Endothelial cell of umbilical vein (primary cell): ENCODE measurements at regions not wholly inside any gene's neighbourhood (a gene's known extent, or its start where the extent isn't known, plus 50 kb on each side); places are given as distances from the start of the nearest gene placed in this dataset.

Experiments
- BruUV-seq: library from RNA; stranded (reverse); fragments of 400-500 nt; replicated peaks from 2 replicates; lab custom pipeline; 2021; lab: Mats Ljungman, UMichigan
- CTCF ChIA-PET: fragments of 300-600, 350-600 bp; sonication (Branson Sonifier 250); formaldehyde crosslinking; loops from one replicate; lab custom pipeline; 2021; ENCODE audit warnings: antibody characterized with exemption, inconsistent platforms; lab: Charles Lee
- POLR2A ChIA-PET: fragments of 300-600, 350-600 bp; sonication (Branson Sonifier 250); formaldehyde crosslinking; loops from one replicate; lab custom pipeline; 2021; ENCODE audit warnings: antibody characterized with exemption, inconsistent platforms; lab: Charles Lee
- DNase-seq: peaks from one replicate; pipeline ENCODE4 v3.0.0-alpha.2; 2011; ENCODE audit warnings: low read depth, low spot score
- FAIRE-seq: peaks from 2 replicates; lab custom pipeline; 2011; peaks lifted over from hg19 to GRCh38; lab: Jason Lieb, UNC
- H2AFZ ChIP-seq: 2 replicates; pipeline ENCODE4 v1.6.0; 2012; ENCODE audit warnings: low read depth, low read length, control low read depth, inconsistent platforms
- H3K27ac ChIP-seq: 2 replicates; pipeline ENCODE4 v1.5.1; 2011; ENCODE audit warnings: low read depth, mild to moderate bottlenecking, control low read depth, low read length, moderate library complexity; ENCODE audit not compliant: insufficient read depth
- H3K27me3 ChIP-seq, 2 experiments: 2 replicates each; pipeline versions ENCODE4 v1.6.0 to v1.6.1; 2011; ENCODE audit warnings: low read length in 2 of 2, mixed read lengths in 1 of 2; ENCODE audit not compliant: control insufficient read depth in 2 of 2, insufficient read depth in 2 of 2
- H3K36me3 ChIP-seq, 2 experiments: 2 replicates in 1 of 2; 3 replicates in 1 of 2; pipeline ENCODE4 v1.5.1; 2011; ENCODE audit warnings: low read length in 2 of 2, mild to moderate bottlenecking in 1 of 2, moderate library complexity in 1 of 2; ENCODE audit not compliant: control insufficient read depth in 2 of 2, insufficient read depth in 2 of 2; ENCODE audit errors: extremely low read depth in 1 of 2
- H3K4me1 ChIP-seq: 3 replicates; pipeline ENCODE4 v1.5.1; 2011; ENCODE audit warnings: mild to moderate bottlenecking, low read length; ENCODE audit not compliant: control insufficient read depth, insufficient read depth; ENCODE audit errors: extremely low read depth
- H3K4me2 ChIP-seq: 2 replicates; pipeline ENCODE4 v1.6.1; 2011; ENCODE audit warnings: low read length, control low read depth, mixed read lengths; ENCODE audit not compliant: insufficient read depth
- H3K4me3 ChIP-seq, 3 experiments: fragments of 200-600 bp in 1 of 3; sonication (generic), shearing (Covaris generic) in 1 of 3; replicated peaks in 1 of 3; 2 replicates each; pipeline ENCODE4 v1.5.1; 2011 to 2016; ENCODE audit warnings: control low read depth in 3 of 3, low read length in 3 of 3, mild to moderate bottlenecking in 2 of 3, inconsistent platforms in 1 of 3, low read depth in 1 of 3, moderate library complexity in 1 of 3; ENCODE audit not compliant: insufficient read depth in 1 of 3
- H3K79me2 ChIP-seq: 2 replicates; pipeline ENCODE4 v1.6.0; 2012; ENCODE audit warnings: low read length, inconsistent platforms; ENCODE audit not compliant: control insufficient read depth, insufficient read depth
- H3K9ac ChIP-seq: replicated peaks from 2 replicates; pipeline ENCODE3; 2011; ENCODE audit warnings: low read length, control low read depth; ENCODE audit not compliant: insufficient read depth; ENCODE audit errors: extremely low read depth
- H3K9me1 ChIP-seq: replicated peaks from 3 replicates; pipeline ENCODE4 v1.6.0; 2011; ENCODE audit warnings: mild to moderate bottlenecking, low read length; ENCODE audit not compliant: control insufficient read depth, insufficient read depth; ENCODE audit errors: extremely low read depth
- H3K9me3 ChIP-seq: replicated peaks from 2 replicates; pipeline ENCODE4 v1.5.1; 2012; ENCODE audit warnings: low read length, inconsistent platforms; ENCODE audit not compliant: control insufficient read depth, insufficient read depth
- H4K20me1 ChIP-seq: replicated peaks from 2 replicates; pipeline ENCODE3; 2011; ENCODE audit warnings: mild to moderate bottlenecking, low read length; ENCODE audit not compliant: control insufficient read depth, insufficient read depth; ENCODE audit errors: extremely low read depth
- EZH2 ChIP-seq: IDR thresholded peaks from 2 replicates; pipeline ENCODE4 v1.6.1; 2012; ENCODE audit warnings: borderline replicate concordance, low read depth, mild to moderate bottlenecking, moderate library complexity, low read length, inconsistent platforms; ENCODE audit not compliant: severe bottlenecking
- FOS ChIP-seq: IDR thresholded peaks from 2 replicates; pipeline ENCODE4 v1.6.1; 2011; ENCODE audit warnings: mild to moderate bottlenecking, low read length, moderate library complexity, borderline replicate concordance; ENCODE audit not compliant: insufficient read depth
- GATA2 ChIP-seq: IDR thresholded peaks from 2 replicates; pipeline ENCODE4 v1.7.0; 2011; ENCODE audit warnings: low read depth, mild to moderate bottlenecking, moderate library complexity, mixed read lengths, low read length; ENCODE audit not compliant: insufficient read length, insufficient read depth
- JUN ChIP-seq: IDR thresholded peaks from 2 replicates; pipeline ENCODE4 v1.6.1; 2011; ENCODE audit warnings: borderline replicate concordance, low read depth; ENCODE audit not compliant: insufficient read length, insufficient read depth
- MYC ChIP-seq: IDR thresholded peaks from one replicate; pipeline ENCODE4 v1.6.1; 2011; ENCODE audit warnings: mild to moderate bottlenecking, low read depth, low read length
- POLR2A ChIP-seq: IDR thresholded peaks from 2 replicates; pipeline ENCODE4 v1.6.1; 2012; ENCODE audit warnings: low read depth, mild to moderate bottlenecking, control low read depth, low read length
- POLR2AphosphoS5 ChIP-seq: IDR thresholded peaks from 2 replicates; pipeline ENCODE4 v1.6.1; 2012; ENCODE audit warnings: low read depth, mild to moderate bottlenecking, control low read depth, low read length, moderate library complexity; ENCODE audit not compliant: insufficient read depth
- dilution Hi-C: fragments of 300-500 bp; cut with MboI; formaldehyde crosslinking; loops from one replicate; pipeline ENCODE4 v1.15.0; 2019; ENCODE audit warnings: low sequenced_read_pairs; ENCODE audit not compliant: extremely low pct_ligation_motif_present
- intact Hi-C: fragments of 100-400 bp; cut with micrococcal nuclease; formaldehyde crosslinking; loops from one replicate; pipeline ENCODE4 v1.10.0; 2022
- TF ChIP-seq, protein P1 (sequence below): IDR thresholded peaks from 2 replicates; pipeline ENCODE4 v1.6.1; 2011; ENCODE audit not compliant: insufficient read depth, insufficient read length
- TF ChIP-seq, protein P2 (sequence below), 2 donors: IDR thresholded peaks; 1 replicate in 1 of 2; 2 replicates in 1 of 2; pipeline ENCODE4 v1.5.1; 2011; ENCODE audit warnings: low read length in 2 of 2, mild to moderate bottlenecking in 2 of 2, moderate library complexity in 2 of 2, control low read depth in 1 of 2, inconsistent platforms in 1 of 2, low read depth in 1 of 2; ENCODE audit not compliant: insufficient read depth in 1 of 2; ENCODE audit errors: extremely low read depth in 1 of 2

DNA sequence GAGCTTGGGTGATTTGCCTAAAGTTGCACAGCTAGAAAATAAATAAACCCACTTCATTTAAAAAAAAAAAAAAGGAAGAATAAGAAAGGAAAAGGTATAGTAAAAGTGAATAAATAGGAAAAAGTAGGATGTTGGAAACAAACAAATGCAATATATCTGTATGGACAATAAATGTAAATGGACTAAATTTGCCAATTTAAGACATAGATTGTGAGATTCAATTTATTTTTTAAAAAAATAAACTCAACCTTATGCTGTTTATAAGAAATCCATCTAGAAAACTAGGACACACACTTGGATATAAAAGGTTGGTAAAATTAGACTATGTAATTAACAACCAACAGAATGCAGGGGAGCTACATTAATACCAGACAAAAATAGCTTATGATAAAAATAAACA, 300.0 kb downstream of the AJAP1 start:
- H3K27me3 ChIP-seq: no peaks in the 10 kb centered on the region
- no peak overlapping the region for H3K9ac ChIP-seq
- no peaks in the 10 kb centered on the region for H3K9me1 ChIP-seq
- intact Hi-C loops (no loop called here), dilution Hi-C loops (no loop called here)
- no peak overlapping the region for H3K27ac ChIP-seq
- H3K4me2 ChIP-seq: no peak overlapping the region
- no peaks in the 10 kb centered on the region for H4K20me1 ChIP-seq
- DNase-seq (no peak), FAIRE-seq (no peak)
- H3K79me2 ChIP-seq: no peaks in the 10 kb centered on the region
- TF ChIP-seq MYC (no peak), EZH2 (no peak), JUN (no peak), POLR2AphosphoS5 (no peak), FOS (no peak), GATA2 (no peak), POLR2A (no peak)
- TF ChIP-seq, protein P1, sequence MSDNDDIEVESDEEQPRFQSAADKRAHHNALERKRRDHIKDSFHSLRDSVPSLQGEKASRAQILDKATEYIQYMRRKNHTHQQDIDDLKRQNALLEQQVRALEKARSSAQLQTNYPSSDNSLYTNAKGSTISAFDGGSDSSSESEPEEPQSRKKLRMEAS: no peak
- TF ChIP-seq, protein P2, sequence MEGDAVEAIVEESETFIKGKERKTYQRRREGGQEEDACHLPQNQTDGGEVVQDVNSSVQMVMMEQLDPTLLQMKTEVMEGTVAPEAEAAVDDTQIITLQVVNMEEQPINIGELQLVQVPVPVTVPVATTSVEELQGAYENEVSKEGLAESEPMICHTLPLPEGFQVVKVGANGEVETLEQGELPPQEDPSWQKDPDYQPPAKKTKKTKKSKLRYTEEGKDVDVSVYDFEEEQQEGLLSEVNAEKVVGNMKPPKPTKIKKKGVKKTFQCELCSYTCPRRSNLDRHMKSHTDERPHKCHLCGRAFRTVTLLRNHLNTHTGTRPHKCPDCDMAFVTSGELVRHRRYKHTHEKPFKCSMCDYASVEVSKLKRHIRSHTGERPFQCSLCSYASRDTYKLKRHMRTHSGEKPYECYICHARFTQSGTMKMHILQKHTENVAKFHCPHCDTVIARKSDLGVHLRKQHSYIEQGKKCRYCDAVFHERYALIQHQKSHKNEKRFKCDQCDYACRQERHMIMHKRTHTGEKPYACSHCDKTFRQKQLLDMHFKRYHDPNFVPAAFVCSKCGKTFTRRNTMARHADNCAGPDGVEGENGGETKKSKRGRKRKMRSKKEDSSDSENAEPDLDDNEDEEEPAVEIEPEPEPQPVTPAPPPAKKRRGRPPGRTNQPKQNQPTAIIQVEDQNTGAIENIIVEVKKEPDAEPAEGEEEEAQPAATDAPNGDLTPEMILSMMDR (IDR thresholded peaks at IDR 0.05; ENCODE audit: extremely low read depth in 1 of 2, insufficient read depth in 1 of 2, low read depth in 1 of 2, low read length in 2 of 2): no peak
- H2AFZ ChIP-seq: no peak overlapping the region
- H3K4me1 ChIP-seq: no peaks in the 10 kb centered on the region
- no peaks in the 10 kb centered on the region for H3K36me3 ChIP-seq
- H3K9me3 ChIP-seq: peaks cover 3% of the 10 kb centered on the region
- no TSS peak for BruUV-seq
- ChIA-PET POLR2A (no interaction called here), CTCF (no interaction called here)
- no peak overlapping the region for H3K4me3 ChIP-seq
